OCI-LY7 (cell line): ENCODE measurements at regions not wholly inside any gene's neighbourhood (a gene's known extent, or its start where the extent isn't known, plus 50 kb on each side); places are given as distances from the start of the nearest gene placed in this dataset. TPM values are rescaled to one million over a fixed set of nuclear protein-coding genes. Genes with fewer than 3 reads are reported as not detected.

Experiments used
- BruUV-seq: library from RNA; stranded (reverse); fragments of 400-500 nt; replicated peaks from 2 replicates; lab custom pipeline; 2021; lab: Mats Ljungman, UMichigan
- CTCF ChIA-PET: fragments of 300-600 bp; sonication (Branson Sonifier 250); formaldehyde crosslinking; loops from one replicate; lab custom pipeline; 2022; ENCODE audit warnings: antibody characterized with exemption; ENCODE audit not compliant: unreplicated experiment; lab: Charles Lee
- POLR2A ChIA-PET: fragments of 300-600 bp; sonication (Branson Sonifier 250); formaldehyde crosslinking; loops from one replicate; lab custom pipeline; 2022; ENCODE audit warnings: antibody characterized with exemption; lab: Charles Lee
- DNase-seq: peaks from one replicate; pipeline ENCODE4 v3.0.0-alpha.2; 2015; ENCODE audit warnings: low spot score
- H2AFZ ChIP-seq: fragments of 200-600 bp; sonication (generic), shearing (Covaris generic); 2 replicates; pipeline ENCODE4 v1.6.1; 2014; ENCODE audit warnings: mild to moderate bottlenecking, antibody characterized with exemption, low read length, moderate library complexity
- H3K27ac ChIP-seq: fragments of 200-600 bp; sonication (generic); 2 replicates; pipeline ENCODE4 v1.5.1; 2014; ENCODE audit warnings: mixed run types, low read depth, mild to moderate bottlenecking, moderate library complexity, low read length, inconsistent platforms; ENCODE audit not compliant: poor library complexity, severe bottlenecking
- H3K36me3 ChIP-seq: fragments of 200-600 bp; sonication (generic); 2 replicates; pipeline ENCODE4 v1.6.1; 2014; ENCODE audit warnings: mild to moderate bottlenecking, antibody characterized with exemption, low read length, moderate library complexity, mixed read lengths; ENCODE audit not compliant: insufficient read depth
- H3K4me1 ChIP-seq: fragments of 200-600 bp; sonication (generic); 2 replicates; pipeline ENCODE4 v1.5.1; 2014; ENCODE audit warnings: mild to moderate bottlenecking, low read length; ENCODE audit not compliant: insufficient read depth, poor library complexity, severe bottlenecking
- H3K4me2 ChIP-seq: fragments of 200-600 bp; sonication (generic); 2 replicates; pipeline ENCODE4 v1.6.1; 2014; ENCODE audit warnings: mild to moderate bottlenecking, low read length
- H3K4me3 ChIP-seq: fragments of 200-600 bp; sonication (generic); 2 replicates; pipeline ENCODE4 v1.5.1; 2014; ENCODE audit warnings: mild to moderate bottlenecking, low read depth, low read length; ENCODE audit not compliant: poor library complexity, severe bottlenecking
- H3K79me2 ChIP-seq: fragments of 200-600 bp; sonication (generic); 2 replicates; pipeline ENCODE4 v1.6.1; 2016; ENCODE audit warnings: low read depth, mild to moderate bottlenecking, low read length, moderate library complexity, mixed read lengths; ENCODE audit not compliant: insufficient read depth
- H3K9me2 ChIP-seq: fragments of 200-600 bp; sonication (generic); 2 replicates; pipeline ENCODE4 v1.6.1; 2016; ENCODE audit warnings: mild to moderate bottlenecking, low read length, mixed read lengths; ENCODE audit not compliant: insufficient read depth
- H3K9me3 ChIP-seq: fragments of 200-600 bp; sonication (generic); 2 replicates; pipeline ENCODE4 v1.6.1; 2014; ENCODE audit warnings: mild to moderate bottlenecking, mixed run types, low read length, mixed read lengths
- H4K20me1 ChIP-seq: fragments of 200-600 bp; sonication (generic); 2 replicates; pipeline ENCODE4 v1.6.1; 2014; ENCODE audit warnings: mild to moderate bottlenecking, antibody characterized with exemption, low read length, moderate library complexity, mixed read lengths; ENCODE audit not compliant: insufficient read depth
- CTCF ChIP-seq: fragments of 200-600 bp; sonication (generic); conservative IDR thresholded peaks from 2 replicates; pipeline ENCODE4 v1.5.1; 2014; ENCODE audit warnings: mild to moderate bottlenecking, antibody characterized with exemption, low read length, moderate library complexity, mixed read lengths
- EZH2phosphoT487 ChIP-seq: fragments of 200-600 bp; sonication (generic); IDR thresholded peaks from 2 replicates; pipeline ENCODE4 v1.6.1; 2018; ENCODE audit warnings: low read depth, borderline replicate concordance, mild to moderate bottlenecking, mixed run types, antibody characterized with exemption, low read length, moderate library complexity, mixed read lengths
- intact Hi-C: fragments of 100-400 bp; cut with micrococcal nuclease; formaldehyde crosslinking; loops from one replicate; pipeline ENCODE4 v1.10.0; 2022; ENCODE audit not compliant: unreplicated experiment
- microRNA-seq: library from miRNA; unstranded; fragments of <30 nt; microRNA quantifications from one replicate; pipeline ENCODE4 v1.2.0, GENCODE V29; 2022; ENCODE audit warnings: borderline replicate concordance
- small RNA-seq: library from RNA; depleted of rRNA; stranded (forward); fragments of <200 nt; gene quantifications from one replicate; pipeline ENCODE3, GENCODE V24; 2014

GRCh38 chr12:47296828-47297227, 217.1 kb upstream of the AMIGO2 start:
- H3K27ac ChIP-seq = no peak overlapping the region
- no peak overlapping the region for H2AFZ ChIP-seq
- no peaks in the 10 kb centered on the region for H3K79me2 ChIP-seq
- peaks cover 14% of the 10 kb centered on the region for H3K4me1 ChIP-seq
- no peaks in the 10 kb centered on the region for H3K36me3 ChIP-seq
- DNase-seq = no peak
- H4K20me1 ChIP-seq = no peaks in the 10 kb centered on the region
- no TSS peak for BruUV-seq
- no peak for TF ChIP-seq CTCF
- no peak for TF ChIP-seq EZH2phosphoT487
- ChIA-PET POLR2A (no interaction called here), CTCF (no interaction called here)
- no peak overlapping the region for H3K4me3 ChIP-seq
- no peak overlapping the region for H3K4me2 ChIP-seq
- intact Hi-C loops = no loop called here
- no peaks in the 10 kb centered on the region for H3K9me3 ChIP-seq
- no peaks in the 10 kb centered on the region for H3K9me2 ChIP-seq

GRCh38 chr12:47293406-47293805, 213.6 kb upstream of the AMIGO2 start:
- H3K79me2 ChIP-seq = no peaks in the 10 kb centered on the region
- peaks cover 8% of the 10 kb centered on the region for H3K4me1 ChIP-seq
- no peaks in the 10 kb centered on the region for H3K36me3 ChIP-seq
- ChIA-PET POLR2A (interaction anchor here (0.7 to 1.2 kb wide), 2 partner anchors 13 to 541 kb away, joined by 3 to 4 read pairs; no protein-coding TSS in a partner anchor), CTCF (no interaction called here)
- no peak overlapping the region for H2AFZ ChIP-seq
- H3K9me3 ChIP-seq = no peaks in the 10 kb centered on the region
- no peaks in the 10 kb centered on the region for H3K9me2 ChIP-seq
- H3K27ac ChIP-seq = no peak overlapping the region
- no peak overlapping the region for H3K4me2 ChIP-seq
- no peak for TF ChIP-seq EZH2phosphoT487
- no peak for TF ChIP-seq CTCF
- intact Hi-C loops = no loop called here
- no TSS peak for BruUV-seq
- H3K4me3 ChIP-seq = no peak overlapping the region
- H4K20me1 ChIP-seq = no peaks in the 10 kb centered on the region
- DNase-seq = no peak

GRCh38 chr12:47286676-47287075, 206.9 kb upstream of the AMIGO2 start:
- intact Hi-C loops = no loop called here

More at GRCh38 chr12:47286676-47287075, 206.9 kb upstream of the AMIGO2 start:
- H3K4me2 ChIP-seq = no peak overlapping the region
- H3K36me3 ChIP-seq = no peaks in the 10 kb centered on the region
- TF ChIP-seq CTCF (no peak), EZH2phosphoT487 (no peak)
- no peak for DNase-seq
- H2AFZ ChIP-seq = no peak overlapping the region
- no peak overlapping the region for H3K4me3 ChIP-seq
- CTCF ChIA-PET = no interaction called here
- no peaks in the 10 kb centered on the region for H3K79me2 ChIP-seq
- H3K4me1 ChIP-seq = no peaks in the 10 kb centered on the region
- no peaks in the 10 kb centered on the region for H3K9me3 ChIP-seq
- BruUV-seq = no TSS peak
- H4K20me1 ChIP-seq = no peaks in the 10 kb centered on the region
- no peaks in the 10 kb centered on the region for H3K9me2 ChIP-seq
- POLR2A ChIA-PET = no interaction called here
- no peak overlapping the region for H3K27ac ChIP-seq

Small RNA genes lying in the stretch of these regions (microRNA-seq; reads per million reads assigned to microRNA genes)
- not detected for gene MIR4494

Small RNA genes lying in the stretch of these regions (small RNA-seq; reads per million reads assigned to genes)
- gene AC004486.1 (not detected), gene MIR4494 (not detected), gene RF00264 (not detected)
